SU-DHL-6 (cell line): ENCODE measurements at regions not wholly inside any gene's neighbourhood (a gene's known extent, or its start where the extent isn't known, plus 50 kb on each side); places are given as distances from the start of the nearest gene placed in this dataset.

ENCODE experiments used
- CTCF ChIP-seq: fragments of 200-600 bp; sonication (generic); IDR thresholded peaks from one replicate; pipeline ENCODE4 v1.5.1; 2017; ENCODE audit warnings: antibody characterized with exemption, mild to moderate bottlenecking, low read length, moderate library complexity; ENCODE audit not compliant: insufficient read depth, poor library complexity, severe bottlenecking
- EZH2phosphoT487 ChIP-seq: fragments of 200-600 bp; sonication (generic), shearing (Covaris generic); conservative IDR thresholded peaks from 2 replicates; pipeline ENCODE4 v1.6.1; 2018; ENCODE audit warnings: mild to moderate bottlenecking, antibody characterized with exemption, low read length, moderate library complexity, mixed read lengths

- TF ChIP-seq CTCF: no peak
- no peak for TF ChIP-seq EZH2phosphoT487
These were observed 155.5 kb upstream of the SETMAR start for GRCh38 chr3:4147556-4148118.
